OCI-LY1 (cell line): ENCODE measurements at regions not wholly inside any gene's neighbourhood (a gene's known extent, or its start where the extent isn't known, plus 50 kb on each side); places are given as distances from the start of the nearest gene placed in this dataset.

ENCODE experiments used
- CTCF ChIP-seq: fragments of 200-600 bp; sonication (generic), shearing (Covaris generic); IDR thresholded peaks from 2 replicates; pipeline ENCODE4 v1.5.1; 2017; ENCODE audit warnings: mild to moderate bottlenecking, antibody characterized with exemption, low read length, moderate library complexity, mixed read lengths
- EZH2 ChIP-seq: fragments of 200-600 bp; sonication (generic), shearing (Covaris generic); IDR thresholded peaks from 2 replicates; pipeline ENCODE4 v1.8.0; 2017; ENCODE audit warnings: borderline replicate concordance, mixed run types, mild to moderate bottlenecking, antibody characterized with exemption, low read length, moderate library complexity, mixed read lengths

DNA sequence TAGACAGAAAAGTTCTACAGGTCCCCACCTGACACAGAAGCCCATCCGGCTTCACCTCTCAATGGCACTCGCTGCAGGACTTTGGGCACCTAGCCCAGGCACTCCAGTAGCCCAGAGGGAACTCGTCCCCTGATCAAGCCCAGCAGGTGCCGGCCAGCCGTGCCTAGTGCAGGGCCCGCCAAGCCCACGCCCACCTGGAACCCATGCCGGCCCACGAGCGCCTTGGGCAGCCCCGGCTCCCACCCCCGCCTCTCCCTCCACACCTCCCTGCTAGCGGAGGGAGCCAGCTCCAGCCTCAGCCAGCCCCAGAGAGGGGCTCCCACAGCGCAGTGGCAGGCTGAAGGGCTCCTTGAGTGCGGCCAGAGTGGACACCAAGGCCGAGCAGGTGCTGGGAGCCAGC is 268.8 kb downstream of the SLITRK1 start:
- TF ChIP-seq CTCF (no peak), EZH2 (no peak)
